ENCODE measurements at regions not wholly inside any gene's neighbourhood (a gene's known extent, or its start where the extent isn't known, plus 50 kb on each side); places are given as distances from the start of the nearest gene placed in this dataset.
"Not testable (repeated sequence)": the region's sequence is repeated elsewhere in the genome, so short reads cannot be mapped to it uniquely, and the experiment has no call there.

GRCh38 chr1:16796625-16797046, 56.3 kb downstream of the RNU1-4 start:
- not testable (repeated sequence) for TF ChIP-seq CTCF, POLR2A (IDR thresholded peaks at IDR 0.05)
